HG03108 (cell line): ENCODE measurements at regions not wholly inside any gene's neighbourhood (a gene's known extent, or its start where the extent isn't known, plus 50 kb on each side); places are given as distances from the start of the nearest gene placed in this dataset.

ENCODE experiments used
- ATAC-seq: cut with Tn5 transposase; IDR thresholded peaks from one replicate; pipeline ENCODE4 v1.9.1; 2021; ENCODE audit warnings: moderate library complexity; ENCODE audit not compliant: unreplicated experiment

DNA sequence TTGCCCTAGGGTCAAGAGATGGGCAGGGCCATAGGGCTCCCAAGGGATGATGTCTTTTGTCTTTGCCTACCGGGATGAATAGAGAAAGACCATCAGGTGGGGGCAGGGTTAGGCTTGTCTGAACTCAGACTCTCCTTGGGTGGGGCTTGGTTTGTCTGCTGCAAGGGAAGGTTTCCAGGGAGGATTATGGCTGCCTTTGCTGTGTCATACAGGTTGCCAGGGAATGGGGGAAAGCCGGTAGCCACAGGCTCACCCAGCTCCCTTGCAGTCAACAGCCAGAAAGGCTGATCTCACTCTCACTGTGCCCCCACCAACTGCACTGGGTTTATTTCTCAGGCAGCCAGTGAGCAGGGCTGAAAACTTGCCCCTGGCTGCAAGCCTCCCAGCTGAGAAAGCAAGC is 253.2 kb downstream of the POLR1F start:
- no peak for ATAC-seq

DNA sequence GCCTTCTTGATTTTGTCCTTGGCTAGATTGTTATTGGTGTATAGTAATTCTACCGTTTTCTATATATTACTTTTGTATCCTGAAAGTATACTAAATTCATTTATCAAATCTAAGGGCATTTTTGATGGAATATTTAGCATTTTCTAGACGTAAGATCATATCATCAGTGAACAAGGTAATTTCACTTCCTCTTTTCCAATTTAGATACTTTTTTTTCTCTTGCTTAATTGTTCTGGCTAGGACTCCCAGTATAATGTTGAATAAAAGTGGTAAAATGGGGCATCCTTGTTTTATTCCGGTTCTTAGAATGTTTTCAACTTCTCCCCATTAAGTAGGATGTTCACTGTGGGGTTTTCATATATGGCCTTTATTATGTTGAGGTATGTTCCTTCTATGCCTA is 260.7 kb downstream of the POLR1F start:
- ATAC-seq, result no peak

- peak; percentile 46 for ATAC-seq
Observed at GRCh38 chr7:19442016-19442785, 266.6 kb downstream of the POLR1F start.

GRCh38 chr7:19439517-19439916 is 269.3 kb downstream of the POLR1F start:
- no peak for ATAC-seq

DNA sequence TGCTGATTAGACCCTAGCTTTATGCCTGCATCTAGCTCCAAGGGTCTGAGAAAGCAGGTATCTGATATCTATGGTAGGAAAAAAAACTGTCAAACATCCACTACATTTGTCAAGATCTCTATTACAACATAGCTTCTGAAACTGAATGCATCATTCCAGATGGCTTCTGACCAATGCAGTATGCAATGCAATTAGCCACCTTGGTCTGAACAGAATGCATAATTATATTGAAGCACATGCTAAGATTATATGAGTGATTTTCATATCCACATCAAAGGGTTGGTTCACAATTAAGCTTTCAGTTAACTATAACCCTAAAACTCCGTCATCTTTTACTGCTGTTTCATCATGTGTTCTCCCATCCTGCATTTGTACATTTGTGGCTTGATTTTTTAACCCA is 271.4 kb downstream of the POLR1F start:
- ATAC-seq, result no peak

GRCh38 chr7:19427944-19428343 is 280.9 kb downstream of the POLR1F start:
- ATAC-seq, result no peak

GRCh38 chr7:19421861-19422260 is 276.6 kb upstream of the FERD3L start:
- no peak for ATAC-seq

GRCh38 chr7:19417231-19417630 is 272.0 kb upstream of the FERD3L start:
- ATAC-seq, result no peak

- no peak for ATAC-seq
Observed at GRCh38 chr7:19415123-19415522, 269.9 kb upstream of the FERD3L start.

DNA sequence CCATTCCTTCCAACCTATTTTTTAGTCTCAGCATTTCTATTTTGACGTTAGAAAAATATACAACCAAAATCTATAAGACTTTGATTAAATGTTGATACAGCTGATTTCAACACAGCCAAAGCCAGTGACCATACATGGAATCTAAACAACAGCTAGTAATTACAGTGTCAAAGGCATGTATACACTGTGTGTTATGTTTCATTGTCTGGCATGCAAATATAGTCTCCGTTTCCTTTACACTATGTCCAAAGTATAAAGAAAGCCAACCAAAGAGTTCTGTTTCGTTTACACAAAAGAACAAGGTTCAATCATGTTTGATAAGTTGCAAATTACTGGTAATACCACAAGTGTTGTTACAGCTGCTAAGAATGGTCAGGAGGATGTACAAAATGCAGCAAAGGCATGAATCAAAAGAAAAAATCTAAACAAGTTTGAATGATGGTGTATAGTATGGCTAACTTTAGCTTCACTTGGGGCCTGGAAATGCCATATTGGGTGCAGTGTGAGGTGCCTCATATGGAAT is 268.3 kb upstream of the FERD3L start:
- ATAC-seq, result no peak

GRCh38 chr7:19410691-19411090 is 265.5 kb upstream of the FERD3L start:
- no peak for ATAC-seq

- no peak for ATAC-seq
Observed at GRCh38 chr7:19410106-19410505, 264.9 kb upstream of the FERD3L start.

DNA sequence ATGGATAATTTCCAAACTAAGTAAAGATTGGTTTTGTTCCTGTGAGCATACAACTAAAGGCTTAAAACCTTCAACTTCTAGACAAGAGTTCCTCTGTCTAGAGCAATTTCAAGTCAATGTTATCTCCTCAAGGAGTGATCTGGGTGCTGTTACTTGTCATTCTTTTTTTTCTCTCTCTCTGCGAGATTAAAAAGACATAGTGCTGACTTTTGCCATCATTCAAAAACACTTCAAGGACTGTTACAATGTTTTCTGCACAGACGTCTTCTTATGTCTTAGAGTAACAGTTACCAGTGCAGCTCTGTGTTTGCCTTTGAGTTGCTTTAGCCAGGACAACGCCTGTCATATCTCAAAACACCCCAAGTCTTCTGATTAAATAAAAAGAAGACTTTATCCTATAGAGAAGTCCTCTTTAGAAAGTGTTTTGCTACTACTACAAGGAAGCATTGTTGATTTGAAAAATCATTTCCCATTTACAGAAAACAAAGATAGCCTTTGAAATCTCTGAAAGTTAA is 263.5 kb upstream of the FERD3L start:
- ATAC-seq, result no peak

- no peak for ATAC-seq
Observed at GRCh38 chr7:19407270-19407669, 262.0 kb upstream of the FERD3L start.

- no peak for ATAC-seq
Observed at GRCh38 chr7:19405541-19405940, 260.3 kb upstream of the FERD3L start.

GRCh38 chr7:19404912-19405329 is 259.7 kb upstream of the FERD3L start:
- ATAC-seq, result no peak

- ATAC-seq, result no peak
Observed at GRCh38 chr7:19403691-19404090, 258.5 kb upstream of the FERD3L start.

GRCh38 chr7:19401461-19401860 is 256.2 kb upstream of the FERD3L start:
- ATAC-seq, result no peak

DNA sequence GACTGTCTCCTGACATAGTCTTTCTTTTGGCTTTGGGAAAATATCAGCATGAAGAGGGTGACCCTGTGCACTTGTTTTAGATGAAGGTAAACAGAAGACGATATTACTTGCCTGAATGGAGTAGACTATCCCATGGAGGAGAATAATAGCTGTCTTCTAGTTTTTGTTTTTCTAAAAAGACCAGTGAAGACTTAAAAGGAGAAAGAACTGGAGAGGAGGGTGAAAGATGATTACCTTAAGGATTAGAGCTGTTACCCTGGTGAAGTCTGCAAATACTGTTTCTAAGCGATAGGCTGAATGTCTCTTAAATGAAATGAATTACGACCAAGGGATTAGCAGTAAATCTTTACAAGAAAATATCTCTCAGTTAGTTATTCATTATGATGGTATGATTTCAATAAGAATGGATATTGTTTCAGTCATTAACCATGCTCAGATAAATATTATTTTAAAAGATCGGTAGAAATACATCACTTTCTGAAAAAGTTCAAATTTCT is 255.6 kb upstream of the FERD3L start:
- ATAC-seq, result no peak

GRCh38 chr7:19397911-19398310 is 252.7 kb upstream of the FERD3L start:
- peak; percentile 89 for ATAC-seq

DNA sequence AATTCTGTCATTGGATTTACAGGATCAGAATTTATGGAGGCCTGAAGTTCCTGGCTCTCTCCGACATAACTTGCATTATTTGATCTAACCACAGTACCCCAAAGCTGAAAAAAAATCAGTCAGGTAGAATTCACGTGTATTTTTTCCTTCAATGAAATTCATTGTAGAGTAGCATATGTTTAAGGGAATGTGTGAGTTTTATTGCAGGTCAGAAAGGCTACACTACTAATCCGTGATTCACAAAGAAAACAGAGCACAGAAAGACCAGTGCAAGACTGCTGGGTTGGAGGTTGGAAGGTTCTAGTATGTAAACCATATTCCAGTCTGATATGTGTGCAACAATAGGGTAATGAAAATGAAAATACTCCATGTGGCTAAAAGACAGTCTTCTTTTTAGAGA is 247.0 kb upstream of the FERD3L start:
- ATAC-seq, result no peak

GRCh38 chr7:19390795-19391194 is 245.6 kb upstream of the FERD3L start:
- no peak for ATAC-seq
